ENCODE measurements at regions not wholly inside any gene's neighbourhood (a gene's known extent, or its start where the extent isn't known, plus 50 kb on each side); places are given as distances from the start of the nearest gene placed in this dataset.

DNA sequence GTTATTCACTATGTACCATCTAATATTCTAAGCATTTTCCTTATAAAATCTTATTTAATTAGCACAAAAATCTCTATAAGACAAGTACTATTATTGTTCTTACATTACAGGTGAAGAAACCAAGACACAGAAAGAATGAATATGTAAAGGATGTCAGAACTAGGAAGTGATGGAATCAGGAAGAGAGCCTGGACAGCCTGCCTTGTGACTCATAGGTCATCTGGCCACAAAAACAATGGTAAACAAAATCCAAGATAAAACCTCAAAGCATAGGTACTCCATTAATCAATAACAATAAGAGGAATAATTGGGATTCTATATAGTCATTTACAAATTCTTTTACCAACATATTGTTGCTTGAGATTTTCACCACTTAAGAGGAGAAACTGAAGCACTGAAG lies 505.4 kb upstream of the PIK3C3 start:
- Histone ChIP-seq H3K27me3 (no peaks in the 10 kb centered on the region), H3K27ac (no peak overlapping the region), H3K4me1 (no peaks in the 10 kb centered on the region), H3K36me3 (no peaks in the 10 kb centered on the region), H3K9me3 (no peaks in the 10 kb centered on the region), H3K4me3 (no peak overlapping the region)
- no peak for DNase-seq (ENCODE audit: low spot score in 2 of 2)
- TF ChIP-seq POLR2AphosphoS5 (IDR thresholded peaks at IDR 0.05) (no peak), CTCF (IDR thresholded peaks at IDR 0.05) (no peak), EP300 (IDR thresholded peaks at IDR 0.05) (no peak), POLR2A (IDR thresholded peaks at IDR 0.05) (no peak)

- H3K36me3 ChIP-seq, result no peaks in the 10 kb centered on the region
- WGBS, result 58% methylated on average over 2 of the region's 2 CpGs
- H3K4me3 ChIP-seq, result no peak overlapping the region
- H3K4me1 ChIP-seq, result no peaks in the 10 kb centered on the region
- no peak for TF ChIP-seq POLR2AphosphoS5 (IDR thresholded peaks at IDR 0.05)
- TF ChIP-seq CTCF (IDR thresholded peaks at IDR 0.05), result no peak
- no peak for TF ChIP-seq POLR2A (IDR thresholded peaks at IDR 0.05)
- no peak for TF ChIP-seq EP300 (IDR thresholded peaks at IDR 0.05)
- H3K27me3 ChIP-seq, result no peaks in the 10 kb centered on the region
- no peaks in the 10 kb centered on the region for H3K9me3 ChIP-seq
- H3K27ac ChIP-seq, result no peak overlapping the region
- DNase-seq (ENCODE audit: low spot score in 2 of 2), result no peak
These were observed 510.1 kb upstream of the PIK3C3 start for GRCh38 chr18:41444943-41445342.

DNA sequence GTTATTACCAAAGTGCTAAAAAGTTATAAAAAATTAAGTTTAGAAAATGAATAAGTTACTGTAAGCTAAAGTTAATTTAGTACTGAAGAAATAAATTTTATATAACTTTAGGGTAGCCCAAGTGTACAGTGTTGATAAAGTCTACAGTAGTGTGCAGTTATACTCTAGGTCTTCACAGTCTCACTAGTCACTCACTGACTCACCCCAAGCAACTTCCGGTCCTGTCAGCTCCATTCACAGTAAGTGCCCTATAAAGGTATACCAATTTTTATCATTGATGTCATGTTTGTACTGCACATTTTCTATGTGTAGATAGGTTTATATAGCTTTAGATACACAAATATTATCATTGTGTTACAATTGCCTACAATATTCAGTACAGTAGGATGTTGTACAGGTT lies 518.3 kb upstream of the PIK3C3 start:
- WGBS, result 94% methylated on average over 1 of the region's 1 CpG
- DNase-seq (ENCODE audit: low spot score in 2 of 2), result no peak
- Histone ChIP-seq H3K36me3 (no peaks in the 10 kb centered on the region), H3K27ac (no peak overlapping the region), H3K4me3 (no peak overlapping the region), H3K9me3 (no peaks in the 10 kb centered on the region), H3K4me1 (no peaks in the 10 kb centered on the region), H3K27me3 (no peaks in the 10 kb centered on the region)
- TF ChIP-seq POLR2A (IDR thresholded peaks at IDR 0.05) (no peak), POLR2AphosphoS5 (IDR thresholded peaks at IDR 0.05) (no peak), CTCF (IDR thresholded peaks at IDR 0.05) (no peak), EP300 (IDR thresholded peaks at IDR 0.05) (no peak)

DNA sequence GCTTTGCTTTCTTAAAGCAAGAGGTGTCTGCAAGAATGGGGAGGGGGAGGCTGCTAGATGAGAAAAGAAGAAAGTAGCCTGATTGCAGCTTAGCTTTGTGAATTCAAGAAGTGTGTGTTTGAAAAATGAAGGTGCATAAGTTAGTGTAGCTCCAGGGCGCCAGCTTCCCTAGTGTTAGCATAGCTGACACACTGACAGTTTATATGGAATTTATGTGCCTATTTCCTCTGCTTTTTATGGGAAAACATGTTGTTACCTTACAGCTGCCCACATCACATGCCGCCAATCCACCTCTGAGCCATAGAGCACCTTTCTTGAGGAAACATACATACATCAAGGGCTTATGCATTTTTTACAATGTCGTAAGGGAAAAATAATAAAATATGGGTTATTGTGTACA lies 536.4 kb upstream of the PIK3C3 start:
- Histone ChIP-seq H3K4me3 (no peak overlapping the region), H3K4me1 (no peaks in the 10 kb centered on the region), H3K27me3 (no peaks in the 10 kb centered on the region), H3K9me3 (no peaks in the 10 kb centered on the region), H3K27ac (no peak overlapping the region), H3K36me3 (no peaks in the 10 kb centered on the region)
- no peak for TF ChIP-seq EP300 (IDR thresholded peaks at IDR 0.05)
- WGBS, result 58% methylated on average over 3 of the region's 3 CpGs
- DNase-seq (ENCODE audit: low spot score in 2 of 2), result no peak

- 68% methylated on average over 4 of the region's 4 CpGs for WGBS
- H3K4me1 ChIP-seq, result no peaks in the 10 kb centered on the region
These were observed 539.0 kb upstream of the PIK3C3 start for GRCh38 chr18:41416044-41416443.

More at GRCh38 chr18:41416044-41416443, 539.0 kb upstream of the PIK3C3 start:
- Histone ChIP-seq H3K9me3 (no peaks in the 10 kb centered on the region), H3K36me3 (no peaks in the 10 kb centered on the region), H3K27ac (no peak overlapping the region), H3K27me3 (no peaks in the 10 kb centered on the region), H3K4me3 (no peak overlapping the region)
- TF ChIP-seq POLR2AphosphoS5 (IDR thresholded peaks at IDR 0.05) (no peak), POLR2A (IDR thresholded peaks at IDR 0.05) (no peak), CTCF (IDR thresholded peaks at IDR 0.05) (no peak), EP300 (IDR thresholded peaks at IDR 0.05) (no peak)
- DNase-seq (ENCODE audit: low spot score in 2 of 2), result no peak
